ENCODE measurements at regions not wholly inside any gene's neighbourhood (a gene's known extent, or its start where the extent isn't known, plus 50 kb on each side); places are given as distances from the start of the nearest gene placed in this dataset.

DNA sequence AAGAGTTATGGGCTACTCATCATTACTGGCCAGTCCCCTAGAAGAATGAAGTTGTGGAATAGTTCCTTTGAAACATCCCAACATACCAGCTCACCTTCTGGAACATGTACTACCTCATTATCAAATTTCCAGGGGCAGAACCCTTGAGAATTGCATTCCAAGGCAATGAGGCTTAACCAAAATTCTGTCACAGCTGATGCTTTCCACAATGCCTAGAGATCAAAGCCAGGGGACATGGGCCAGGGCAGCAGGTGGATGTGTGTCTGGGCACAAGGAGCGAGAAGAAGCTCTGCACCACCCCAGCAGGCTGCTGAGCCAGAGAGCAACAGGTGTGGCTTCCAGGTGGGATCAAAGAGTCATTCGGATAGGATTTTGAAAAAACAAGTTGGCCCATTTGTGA lies 362.1 kb downstream of the EFNB2 start:
- TF ChIP-seq GATA3 (IDR thresholded peaks at IDR 0.05; ENCODE audit: low read depth, low read length), result no peak
- TF ChIP-seq GATA2 (IDR thresholded peaks at IDR 0.05; ENCODE audit: low read depth, low read length), result no peak

All from SH-SY5Y (cell line).